T-cell (primary cell): ENCODE measurements at regions not wholly inside any gene's neighbourhood (a gene's known extent, or its start where the extent isn't known, plus 50 kb on each side); places are given as distances from the start of the nearest gene placed in this dataset.
"Not testable (repeated sequence)": the region's sequence is repeated elsewhere in the genome, so short reads cannot be mapped to it uniquely, and the experiment has no call there.

Experiments used
- ATAC-seq, 4 experiments: fragments of 200-7000 bp in 3 of 4; fragments of 150-1000 bp in 1 of 4; cut with Tn5 transposase; replicated peaks in 1 of 4; 1 replicate in 3 of 4; 2 replicates in 1 of 4; pipeline ENCODE4 v1.10.0; 2021; ENCODE audit warnings: moderate library complexity in 3 of 4, mild to moderate bottlenecking in 2 of 4, moderate number of reproducible peaks in 1 of 4
- CTCF ChIA-PET, 2 donors: fragments of 300-600 bp; sonication (Branson Sonifier 250); formaldehyde crosslinking; loops; one replicate each; lab custom pipeline; 2022; ENCODE audit warnings: antibody characterized with exemption in 2 of 2; lab: Charles Lee
- POLR2A ChIA-PET, 2 donors: fragments of 300-600 bp; sonication (Branson Sonifier 250); formaldehyde crosslinking; loops; one replicate each; lab custom pipeline; 2022; ENCODE audit warnings: antibody characterized with exemption in 2 of 2; lab: Charles Lee
- DNase-seq, 35 experiments: peaks; one replicate each; pipeline versions ENCODE4 v3.0.0 to v3.0.0-alpha.2; 2013 to 2023
- H3K27ac ChIP-seq: one replicate; pipeline ENCODE4 v1.5.1; 2013; ENCODE audit warnings: low read length
- H3K27me3 ChIP-seq, 2 experiments: replicated peaks in 1 of 2; 1 replicate in 1 of 2; 2 replicates in 1 of 2; pipeline versions ENCODE4 v1.6.1 to v1.7.0; 2013; ENCODE audit warnings: low read length in 1 of 2, mixed read lengths in 1 of 2; ENCODE audit not compliant: control insufficient read depth in 2 of 2, insufficient read depth in 2 of 2; ENCODE audit errors: extremely low read depth in 1 of 2
- H3K36me3 ChIP-seq, 2 donors: 1 replicate in 1 of 2; 2 replicates in 1 of 2; pipeline versions ENCODE4 v1.6.1 to v1.7.0; 2013; ENCODE audit warnings: low read length in 1 of 2; ENCODE audit not compliant: control insufficient read depth in 2 of 2, insufficient read depth in 1 of 2; ENCODE audit errors: extremely low read depth in 1 of 2
- H3K4me1 ChIP-seq, 2 experiments: 1 replicate in 1 of 2; 2 replicates in 1 of 2; pipeline versions ENCODE4 v1.6.1 to v1.7.0; 2013; ENCODE audit warnings: low read length in 2 of 2, mixed read lengths in 1 of 2; ENCODE audit not compliant: insufficient read depth in 2 of 2, control insufficient read depth in 1 of 2; ENCODE audit errors: extremely low read depth in 1 of 2
- H3K4me3 ChIP-seq, 2 donors: 1 replicate in 1 of 2; 2 replicates in 1 of 2; pipeline versions ENCODE4 v1.5.1 to v1.7.0; 2013; ENCODE audit warnings: mild to moderate bottlenecking in 2 of 2, low read length in 1 of 2, moderate library complexity in 1 of 2; ENCODE audit not compliant: control insufficient read depth in 1 of 2; ENCODE audit errors: extremely low read depth in 1 of 2
- H3K9me3 ChIP-seq: 2 replicates; pipeline ENCODE4 v1.7.0; 2013
- H3K27ac Mint-ChIP-seq, 2 donors: one replicate each; pipeline ENCODE4 v1.8.0; 2020 to 2021; ENCODE audit warnings: mild to moderate bottlenecking in 2 of 2, mixed read lengths in 2 of 2
- H3K27me3 Mint-ChIP-seq, 2 donors: one replicate each; pipeline ENCODE4 v1.8.0; 2021 to 2022; ENCODE audit warnings: mixed read lengths in 2 of 2
- H3K36me3 Mint-ChIP-seq: one replicate; pipeline ENCODE4 v1.8.0; 2021; ENCODE audit warnings: mixed read lengths
- H3K4me1 Mint-ChIP-seq, 3 donors: one replicate each; pipeline ENCODE4 v1.8.0; 2020 to 2022; ENCODE audit warnings: mixed read lengths in 3 of 3, mild to moderate bottlenecking in 1 of 3
- H3K4me3 Mint-ChIP-seq, 3 donors: one replicate each; pipeline ENCODE4 v1.8.0; 2020 to 2022; ENCODE audit warnings: mild to moderate bottlenecking in 3 of 3, mixed read lengths in 3 of 3, moderate library complexity in 3 of 3
- H3K9me3 Mint-ChIP-seq, 3 donors: one replicate each; pipeline ENCODE4 v1.8.0; 2020 to 2022; ENCODE audit warnings: mixed read lengths in 3 of 3
- WGBS: methylation state at CpG from one replicate; pipeline ENCODE4 v1.1.5; 2013; ENCODE audit warnings: missing lambda C conversion rate; ENCODE audit not compliant: insufficient coverage; 5-methylcytosine and 5-hydroxymethylcytosine counted together

DNA sequence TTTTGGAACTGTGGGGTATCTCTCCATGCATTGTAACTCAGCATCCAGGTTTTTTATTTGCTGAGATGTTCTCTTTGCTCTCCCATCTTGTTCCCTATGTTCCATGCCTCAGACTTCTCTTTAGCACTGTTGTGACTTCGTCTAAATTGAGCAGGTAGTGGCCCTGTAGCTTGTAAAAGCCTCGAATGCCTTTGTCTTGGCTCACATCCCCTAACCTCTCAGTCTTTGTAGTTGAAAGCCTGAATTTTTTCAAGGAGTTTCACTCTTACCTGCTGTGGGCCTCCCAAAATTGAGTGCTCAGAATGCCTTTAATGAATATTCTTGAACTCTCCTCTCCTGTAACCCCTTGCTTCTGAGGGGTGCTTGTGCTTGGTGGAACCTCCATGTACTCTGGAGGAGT, 1137.3 kb downstream of the REEP3 start:
- Mint-ChIP-seq H3K36me3 (no peaks in the 10 kb centered on the region), H3K4me3 (no peak overlapping the region), H3K4me1 (no peaks in the 10 kb centered on the region), H3K27ac (no peak overlapping the region), H3K9me3 (peaks cover 6 to 17% (median 9%) of the 10 kb centered on the region in 3 donors), H3K27me3 (no peaks in the 10 kb centered on the region)
- Histone ChIP-seq H3K27me3 (no peaks in the 10 kb centered on the region), H3K27ac (no peak overlapping the region), H3K36me3 (no peaks in the 10 kb centered on the region), H3K4me3 (no peak overlapping the region), H3K4me1 (no peaks in the 10 kb centered on the region), H3K9me3 (no peaks in the 10 kb centered on the region)
- ChIA-PET POLR2A (no interaction called here), CTCF (no interaction called here)
- 43% methylated on average over 1 of the region's 2 CpGs for WGBS
- no peak for ATAC-seq
- DNase-seq, result no peak

DNA sequence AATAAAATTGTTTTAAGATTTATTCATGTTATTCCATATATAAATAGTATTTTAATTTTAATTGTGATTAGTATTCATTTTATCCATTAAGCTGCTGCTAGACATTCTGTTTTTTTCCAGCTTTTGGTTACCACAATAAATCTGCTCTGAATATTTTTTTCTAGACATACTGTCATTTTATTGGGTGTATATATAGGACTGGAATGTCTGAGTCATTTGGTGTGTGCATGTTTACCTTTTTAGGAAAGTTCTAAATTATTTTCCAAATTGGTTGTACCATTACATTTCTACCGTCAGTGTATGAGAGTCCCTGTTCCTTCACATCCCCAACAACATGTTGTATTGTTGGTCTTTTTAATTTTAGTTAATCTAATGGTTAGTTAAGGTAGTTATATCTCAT, 1138.1 kb downstream of the REEP3 start:
- H3K27ac Mint-ChIP-seq, result no peak overlapping the region
- Histone ChIP-seq H3K27ac (no peak overlapping the region), H3K9me3 (no peaks in the 10 kb centered on the region), H3K27me3 (no peaks in the 10 kb centered on the region), H3K4me1 (no peaks in the 10 kb centered on the region), H3K4me3 (no peak overlapping the region), H3K36me3 (no peaks in the 10 kb centered on the region)
- no peaks in the 10 kb centered on the region for H3K27me3 Mint-ChIP-seq
- no peak for DNase-seq
- ChIA-PET POLR2A (no interaction called here), CTCF (no interaction called here)
- ATAC-seq, result no peak
- peaks cover 6 to 17% (median 9%) of the 10 kb centered on the region in 3 donors for H3K9me3 Mint-ChIP-seq
- WGBS, result no CpG with 5 or more reads among the region's 1 CpG
- no peak overlapping the region for H3K4me3 Mint-ChIP-seq
- no peaks in the 10 kb centered on the region for H3K36me3 Mint-ChIP-seq
- no peaks in the 10 kb centered on the region for H3K4me1 Mint-ChIP-seq

DNA sequence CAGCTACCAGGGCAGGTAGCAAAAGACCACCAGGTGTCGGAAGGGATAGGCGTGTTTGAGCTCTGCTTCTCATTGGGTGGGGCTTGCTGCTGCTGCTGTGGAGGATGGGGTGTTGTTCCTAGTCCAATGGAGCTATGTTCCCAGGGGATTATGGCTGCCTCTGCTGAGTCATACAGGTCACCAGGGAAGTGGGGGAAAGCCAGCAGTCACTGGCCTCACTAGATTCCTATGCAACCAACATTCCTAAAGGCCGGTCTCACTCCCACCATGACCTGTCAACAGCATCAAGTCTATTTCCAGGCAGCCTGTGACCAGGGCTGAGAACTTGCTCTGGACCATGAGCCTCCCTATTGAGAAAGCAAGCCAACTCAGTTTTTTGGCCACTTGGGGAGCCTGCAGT, 1160.8 kb downstream of the REEP3 start:
- ChIA-PET CTCF (no interaction called here), POLR2A (interaction anchor here in 1 of 2 donors (0.7 kb wide), 1 partner anchor 488 kb away, joined by 3 read pairs; no protein-coding TSS in a partner anchor)
- no peaks in the 10 kb centered on the region for H3K36me3 Mint-ChIP-seq
- DNase-seq (no peak), ATAC-seq (no peak)
- Histone ChIP-seq H3K36me3 (no peaks in the 10 kb centered on the region), H3K27me3 (no peaks in the 10 kb centered on the region), H3K4me3 (no peak overlapping the region), H3K9me3 (no peaks in the 10 kb centered on the region), H3K27ac (no peak overlapping the region), H3K4me1 (no peaks in the 10 kb centered on the region)
- H3K27me3 Mint-ChIP-seq, result no peaks in the 10 kb centered on the region
- no peak overlapping the region for H3K4me3 Mint-ChIP-seq
- 97% methylated on average over 3 of the region's 3 CpGs for WGBS
- no peaks in the 10 kb centered on the region for H3K4me1 Mint-ChIP-seq
- no peak overlapping the region for H3K27ac Mint-ChIP-seq
- H3K9me3 Mint-ChIP-seq, result peaks cover 9 to 16% (median 9%) of the 10 kb centered on the region in 3 donors

DNA sequence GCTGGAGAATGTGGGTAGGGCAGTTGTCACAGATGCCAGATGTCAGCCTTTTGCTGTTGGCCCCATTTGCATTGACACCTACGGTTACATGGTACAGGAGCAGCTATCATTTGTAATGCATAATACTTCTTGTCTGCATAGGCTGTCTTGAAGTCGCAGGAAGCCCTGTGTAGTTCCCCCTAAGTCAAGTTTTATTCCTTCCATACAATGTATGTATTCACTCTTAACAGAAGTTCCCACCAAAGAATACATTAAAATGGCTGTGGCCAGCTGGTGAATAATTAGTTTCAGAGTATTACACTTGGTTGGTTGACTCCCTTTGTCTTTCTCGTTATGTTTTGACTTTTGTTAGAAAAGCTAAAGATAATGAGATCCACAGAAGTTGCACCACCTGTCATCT, 1169.0 kb downstream of the REEP3 start:
- POLR2A ChIA-PET, result no interaction called here
- WGBS, result 66% methylated on average over 2 of the region's 3 CpGs

DNA sequence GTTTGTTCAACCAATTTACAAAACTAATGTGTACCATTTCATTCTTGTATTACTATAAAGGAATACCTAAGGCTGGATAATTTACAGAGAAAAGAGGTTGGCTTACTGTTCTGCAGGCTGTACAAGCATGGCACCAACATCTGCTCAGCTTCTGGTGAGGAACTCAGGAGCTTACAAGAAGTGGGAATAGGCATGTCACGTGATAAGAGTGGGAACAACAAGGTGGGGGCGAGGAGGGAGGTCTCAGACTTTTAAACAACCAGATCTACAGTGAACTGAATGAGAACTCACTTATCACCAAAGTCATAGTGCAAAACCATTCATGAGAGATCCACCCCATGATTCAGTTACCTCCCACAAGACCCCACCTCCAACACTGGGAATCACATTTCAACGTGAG, 1178.0 kb downstream of the REEP3 start:
- ChIA-PET CTCF (no interaction called here), POLR2A (no interaction called here)
- no peaks in the 10 kb centered on the region for H3K4me1 ChIP-seq
- H3K27ac Mint-ChIP-seq, result no peak overlapping the region
- H3K4me1 Mint-ChIP-seq, result no peaks in the 10 kb centered on the region
- WGBS, result no CpG with 5 or more reads among the region's 3 CpGs
- no peak overlapping the region for H3K27ac ChIP-seq
- H3K27me3 ChIP-seq, result no peaks in the 10 kb centered on the region
- DNase-seq (no peak), ATAC-seq (no peak)
- no peak overlapping the region for H3K4me3 Mint-ChIP-seq
- H3K4me3 ChIP-seq, result no peak overlapping the region
- no peaks in the 10 kb centered on the region for H3K27me3 Mint-ChIP-seq
- H3K36me3 Mint-ChIP-seq, result no peaks in the 10 kb centered on the region
- peaks cover 4 to 16% (median 9%) of the 10 kb centered on the region in 3 donors for H3K9me3 Mint-ChIP-seq
- no peaks in the 10 kb centered on the region for H3K36me3 ChIP-seq
- H3K9me3 ChIP-seq, result peaks cover 3% of the 10 kb centered on the region

More for the DNA sequence above, 1169.0 kb downstream of the REEP3 start:
- H3K9me3 ChIP-seq, result no peaks in the 10 kb centered on the region
- DNase-seq (no peak), ATAC-seq (no peak)
- no peaks in the 10 kb centered on the region for H3K36me3 ChIP-seq
- no peaks in the 10 kb centered on the region for H3K27me3 Mint-ChIP-seq
- peaks cover 0 to 3% (median 0%) of the 10 kb centered on the region in 3 donors for H3K9me3 Mint-ChIP-seq
- H3K4me3 ChIP-seq, result no peak overlapping the region
- no peaks in the 10 kb centered on the region for H3K36me3 Mint-ChIP-seq
- no peak overlapping the region for H3K27ac Mint-ChIP-seq
- H3K27ac ChIP-seq, result no peak overlapping the region
- no peaks in the 10 kb centered on the region for H3K27me3 ChIP-seq
- no peaks in the 10 kb centered on the region for H3K4me1 Mint-ChIP-seq
- no peaks in the 10 kb centered on the region for H3K4me1 ChIP-seq
- CTCF ChIA-PET, result no interaction called here
- H3K4me3 Mint-ChIP-seq, result no peak overlapping the region

DNA sequence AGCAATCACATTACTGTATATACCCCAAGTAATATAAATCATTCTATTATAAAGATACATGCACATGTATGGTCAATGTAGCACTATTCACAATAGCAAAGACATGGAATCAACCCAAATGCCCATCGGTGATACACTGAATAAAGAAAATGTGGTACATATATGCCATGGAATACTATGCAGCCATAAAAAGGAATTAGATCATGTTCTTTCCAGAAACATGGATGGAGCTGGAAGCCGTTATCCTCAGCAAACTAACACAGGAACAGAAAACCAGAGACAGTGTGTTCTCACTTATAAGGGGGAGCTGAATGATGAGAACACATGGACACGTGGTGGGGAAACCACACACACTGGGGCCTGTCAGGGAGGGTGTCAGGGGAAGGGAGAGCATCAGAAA, 1180.9 kb downstream of the REEP3 start:
- H3K27ac ChIP-seq, H3K36me3 ChIP-seq, H3K9me3 ChIP-seq, H3K27ac Mint-ChIP-seq, H3K27me3 Mint-ChIP-seq, POLR2A ChIA-PET, H3K4me3 Mint-ChIP-seq, CTCF ChIA-PET, DNase-seq, H3K36me3 Mint-ChIP-seq, H3K4me1 ChIP-seq, H3K4me1 Mint-ChIP-seq, ATAC-seq, H3K4me3 ChIP-seq, H3K27me3 ChIP-seq: not testable (repeated sequence)
- WGBS, result 83% methylated on average over 1 of the region's 3 CpGs
- H3K9me3 Mint-ChIP-seq, result peaks cover 6 to 16% (median 6%) of the 10 kb centered on the region in 3 donors
